ENCODE measurements at regions not wholly inside any gene's neighbourhood (a gene's known extent, or its start where the extent isn't known, plus 50 kb on each side); places are given as distances from the start of the nearest gene placed in this dataset.
"Not testable (repeated sequence)": the region's sequence is repeated elsewhere in the genome, so short reads cannot be mapped to it uniquely, and the experiment has no call there.

- not testable (repeated sequence) for TF ChIP-seq CTCF (IDR thresholded peaks at IDR 0.05; ENCODE audit: low read depth, low read length); EZH2phosphoT487 (IDR thresholded peaks at IDR 0.05; ENCODE audit: low read depth)
Observed at GRCh38 chr6:3973152-3973551, 105.8 kb downstream of the FAM217A start.

Measured in OCI-LY3 (cell line).